Gastrocnemius medialis (tissue), 4 donors: ENCODE measurements at regions not wholly inside any gene's neighbourhood (a gene's known extent, or its start where the extent isn't known, plus 50 kb on each side); places are given as distances from the start of the nearest gene placed in this dataset.

ENCODE experiments used
- ATAC-seq, 2 donors: fragments of 150-250 bp; one replicate each; pipeline ENCODE4 v1.9.1; 2016
- DNase-seq, 2 donors: peaks; one replicate each; pipeline ENCODE4 v3.0.0-alpha.2; 2019
- H3K27ac ChIP-seq, 4 donors: fragments of 200-600 bp; sonication (generic); 1 replicate in 1 of 4; 2 replicates in 3 of 4; pipeline ENCODE4 v1.5.1; 2016 to 2018; ENCODE audit warnings: mild to moderate bottlenecking in 2 of 4, moderate library complexity in 1 of 4
- H3K27me3 ChIP-seq, 3 donors: fragments of 200-600 bp; sonication (generic) in 2 of 3; 1 replicate in 1 of 3; 2 replicates in 2 of 3; pipeline versions ENCODE4 v1.5.1 to v1.6.0; 2016 to 2019; ENCODE audit warnings: mild to moderate bottlenecking in 1 of 3, moderate library complexity in 1 of 3
- H3K36me3 ChIP-seq, 2 donors: fragments of 200-600 bp; sonication (generic) in 1 of 2; one replicate each; pipeline ENCODE4 v1.5.1; 2017 to 2018
- H3K4me1 ChIP-seq, 2 donors: fragments of 200-600 bp; sonication (generic) in 1 of 2; one replicate each; pipeline ENCODE4 v1.5.1; 2016 to 2017; ENCODE audit warnings: mild to moderate bottlenecking in 2 of 2
- H3K4me3 ChIP-seq, 4 donors: fragments of 200-600 bp; sonication (generic) in 3 of 4; 1 replicate in 1 of 4; 2 replicates in 3 of 4; pipeline ENCODE4 v1.5.1; 2016 to 2019; ENCODE audit warnings: mild to moderate bottlenecking in 2 of 4
- H3K9me3 ChIP-seq, 3 donors: fragments of 200-600 bp; sonication (generic) in 2 of 3; 1 replicate in 1 of 3; 2 replicates in 2 of 3; pipeline ENCODE4 v1.5.1; 2016 to 2019
- POLR2A ChIP-seq, 2 donors: fragments of 450-650 bp; IDR thresholded peaks; one replicate each; pipeline ENCODE4 v1.6.1; 2017; ENCODE audit warnings: antibody characterized with exemption in 2 of 2, mild to moderate bottlenecking in 2 of 2, moderate library complexity in 2 of 2
- in situ Hi-C, 4 donors: fragments of 200-750 bp; cut with MboI; loops; one replicate each; pipeline versions ENCODE4 v1.15.0 to v1.8.0; 2017; ENCODE audit warnings: low sequenced_read_pairs in 4 of 4
- intact Hi-C: fragments of 100-400 bp; cut with DNase I; formaldehyde crosslinking; loops from one replicate; pipeline ENCODE4 v1.15.1; 2023; ENCODE audit warnings: low total_unique reads
- TF ChIP-seq, protein P1 (sequence below), 5 experiments: fragments of 450-650 bp in 3 of 5; fragments of 200-600 bp in 2 of 5; sonication (generic) in 2 of 5; IDR thresholded peaks in 4 of 5; conservative IDR thresholded peaks in 1 of 5; 1 replicate in 4 of 5; 2 replicates in 1 of 5; pipeline ENCODE4 v1.5.1; 2016 to 2019; ENCODE audit warnings: antibody characterized with exemption in 5 of 5, mild to moderate bottlenecking in 3 of 5, moderate library complexity in 3 of 5

DNA sequence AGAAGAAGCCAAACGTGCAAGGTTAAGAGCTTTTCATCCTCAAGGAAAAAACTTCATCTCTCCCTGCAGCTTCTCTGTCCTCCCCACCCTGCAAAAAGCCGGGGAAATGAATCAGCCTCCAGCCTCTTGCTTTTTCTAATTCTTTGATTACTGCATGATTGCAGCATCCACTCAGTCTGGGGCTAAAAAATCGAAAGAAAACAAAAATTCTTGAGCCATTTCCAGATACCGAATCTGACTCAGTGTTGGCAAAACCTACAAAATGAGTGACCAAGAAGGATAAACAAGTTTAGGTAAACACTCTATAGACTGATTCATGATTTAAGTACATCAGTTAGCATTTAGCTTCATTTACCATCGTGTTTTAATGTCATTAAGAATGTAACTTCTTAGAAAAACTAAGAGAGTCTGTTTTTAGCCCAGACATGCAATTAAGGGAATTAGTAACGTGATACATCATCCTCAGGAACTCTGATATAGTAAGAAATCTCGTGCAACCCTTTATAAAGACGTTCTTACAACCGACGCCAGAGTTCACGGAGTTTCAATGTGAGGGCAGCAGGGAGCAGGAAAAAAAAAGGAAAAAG is 287.3 kb upstream of the FOXF1 start:
- no peaks in the 10 kb centered on the region for H3K4me1 ChIP-seq
- intact Hi-C loops (no loop called here), in situ Hi-C loops (no loop called here)
- DNase-seq (no peak), ATAC-seq (no peak)
- no peak overlapping the region for H3K27ac ChIP-seq
- peaks cover 4 to 34% (median 7%) of the 10 kb centered on the region in 3 donors for H3K27me3 ChIP-seq
- TF ChIP-seq, protein P1, sequence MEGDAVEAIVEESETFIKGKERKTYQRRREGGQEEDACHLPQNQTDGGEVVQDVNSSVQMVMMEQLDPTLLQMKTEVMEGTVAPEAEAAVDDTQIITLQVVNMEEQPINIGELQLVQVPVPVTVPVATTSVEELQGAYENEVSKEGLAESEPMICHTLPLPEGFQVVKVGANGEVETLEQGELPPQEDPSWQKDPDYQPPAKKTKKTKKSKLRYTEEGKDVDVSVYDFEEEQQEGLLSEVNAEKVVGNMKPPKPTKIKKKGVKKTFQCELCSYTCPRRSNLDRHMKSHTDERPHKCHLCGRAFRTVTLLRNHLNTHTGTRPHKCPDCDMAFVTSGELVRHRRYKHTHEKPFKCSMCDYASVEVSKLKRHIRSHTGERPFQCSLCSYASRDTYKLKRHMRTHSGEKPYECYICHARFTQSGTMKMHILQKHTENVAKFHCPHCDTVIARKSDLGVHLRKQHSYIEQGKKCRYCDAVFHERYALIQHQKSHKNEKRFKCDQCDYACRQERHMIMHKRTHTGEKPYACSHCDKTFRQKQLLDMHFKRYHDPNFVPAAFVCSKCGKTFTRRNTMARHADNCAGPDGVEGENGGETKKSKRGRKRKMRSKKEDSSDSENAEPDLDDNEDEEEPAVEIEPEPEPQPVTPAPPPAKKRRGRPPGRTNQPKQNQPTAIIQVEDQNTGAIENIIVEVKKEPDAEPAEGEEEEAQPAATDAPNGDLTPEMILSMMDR (IDR thresholded peaks at IDR 0.05 in 4 of 5, conservative IDR thresholded peaks at IDR 0.05 in 1 of 5) = no peak
- TF ChIP-seq POLR2A (IDR thresholded peaks at IDR 0.05) = no peak
- H3K4me3 ChIP-seq = no peak overlapping the region
- H3K9me3 ChIP-seq = no peaks in the 10 kb centered on the region
- H3K36me3 ChIP-seq = no peaks in the 10 kb centered on the region

DNA sequence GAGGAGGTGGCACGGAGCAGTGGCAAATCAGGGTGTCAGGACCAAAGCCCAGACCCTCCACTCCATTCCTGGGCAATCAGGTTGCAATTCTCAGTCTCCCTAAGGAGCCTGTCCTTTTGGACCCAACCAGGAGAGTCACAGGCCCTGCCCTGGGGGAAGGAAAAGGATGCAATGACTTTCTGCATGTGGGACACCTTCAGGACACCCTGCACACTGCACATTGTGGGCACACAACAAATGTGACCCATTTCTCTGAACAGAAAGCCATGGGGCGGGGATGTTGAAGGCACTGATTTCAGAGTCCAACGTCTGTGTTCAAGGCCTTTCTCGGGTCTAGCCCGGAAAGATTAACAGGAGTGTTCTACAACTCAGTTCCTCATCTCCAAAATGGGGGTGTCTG is 286.2 kb upstream of the FOXF1 start:
- Histone ChIP-seq H3K4me3 (no peak overlapping the region), H3K27me3 (peaks cover 4 to 34% (median 4%) of the 10 kb centered on the region in 3 donors), H3K27ac (no peak overlapping the region), H3K4me1 (no peaks in the 10 kb centered on the region), H3K36me3 (no peaks in the 10 kb centered on the region), H3K9me3 (no peaks in the 10 kb centered on the region)
- ATAC-seq = no peak
- TF ChIP-seq, protein P1 (IDR thresholded peaks at IDR 0.05 in 4 of 5, conservative IDR thresholded peaks at IDR 0.05 in 1 of 5) = no peak
- no peak for TF ChIP-seq POLR2A (IDR thresholded peaks at IDR 0.05)
- DNase-seq = no peak
- intact Hi-C loops = no loop called here
- in situ Hi-C loops = no loop called here

DNA sequence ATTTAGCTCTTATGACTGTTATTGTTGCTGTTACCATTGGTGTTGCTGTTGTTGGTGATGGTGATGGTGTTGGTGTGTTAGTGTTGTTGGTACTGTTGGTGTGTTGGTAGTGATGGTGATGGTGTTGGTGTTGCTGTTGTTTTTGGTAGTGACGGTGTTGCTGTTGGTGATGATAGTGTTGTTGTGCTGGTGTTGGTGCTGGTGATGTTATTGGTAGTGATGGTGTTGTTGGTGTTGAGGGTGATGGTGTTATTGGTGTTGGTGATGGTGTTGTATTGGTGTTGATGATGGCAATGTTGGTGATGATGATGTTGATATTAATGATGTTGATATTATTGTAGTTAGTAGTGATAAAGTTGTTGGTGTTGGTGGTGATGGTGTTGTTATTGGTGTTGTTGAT is 285.7 kb upstream of the FOXF1 start:
- Histone ChIP-seq H3K4me1 (no peaks in the 10 kb centered on the region), H3K27ac (no peak overlapping the region), H3K4me3 (no peak overlapping the region), H3K27me3 (peaks cover 4 to 32% (median 4%) of the 10 kb centered on the region in 3 donors), H3K36me3 (no peaks in the 10 kb centered on the region), H3K9me3 (no peaks in the 10 kb centered on the region)
- intact Hi-C loops = no loop called here
- DNase-seq (no peak), ATAC-seq (no peak)
- in situ Hi-C loops = no loop called here
- TF ChIP-seq, protein P1 (IDR thresholded peaks at IDR 0.05 in 4 of 5, conservative IDR thresholded peaks at IDR 0.05 in 1 of 5) = no peak
- no peak for TF ChIP-seq POLR2A (IDR thresholded peaks at IDR 0.05)

DNA sequence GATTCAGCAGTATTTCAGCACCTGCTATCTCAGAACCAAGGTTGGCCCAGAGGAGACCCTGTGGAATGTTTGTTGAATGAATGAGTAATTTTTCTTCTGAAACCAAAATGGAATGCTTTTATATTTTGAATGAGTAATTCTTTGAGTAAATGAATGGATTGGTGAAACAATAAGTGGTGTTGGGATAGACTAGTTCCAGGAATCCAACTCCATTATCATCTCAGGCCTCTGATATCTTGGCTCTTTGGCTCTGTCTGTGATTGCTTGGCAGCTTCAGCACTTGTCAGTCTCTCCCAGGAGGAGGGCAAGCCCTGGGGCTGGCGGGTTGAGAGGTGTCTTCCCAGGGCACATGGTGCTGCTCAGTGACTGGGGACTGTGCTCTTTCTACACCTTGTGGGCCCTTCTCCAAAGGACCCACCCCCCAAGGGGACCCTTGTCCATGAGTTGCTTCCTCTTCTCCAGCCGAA is 284.4 kb upstream of the FOXF1 start:
- TF ChIP-seq POLR2A (IDR thresholded peaks at IDR 0.05) = no peak
- in situ Hi-C loops = no loop called here
- no peaks in the 10 kb centered on the region for H3K36me3 ChIP-seq
- H3K4me3 ChIP-seq = no peak overlapping the region
- H3K4me1 ChIP-seq = no peaks in the 10 kb centered on the region
- no peak for ATAC-seq
- peaks cover 4 to 23% (median 4%) of the 10 kb centered on the region in 3 donors for H3K27me3 ChIP-seq
- no peaks in the 10 kb centered on the region for H3K9me3 ChIP-seq
- no peak overlapping the region for H3K27ac ChIP-seq
- intact Hi-C loops = no loop called here
- DNase-seq = no peak

DNA sequence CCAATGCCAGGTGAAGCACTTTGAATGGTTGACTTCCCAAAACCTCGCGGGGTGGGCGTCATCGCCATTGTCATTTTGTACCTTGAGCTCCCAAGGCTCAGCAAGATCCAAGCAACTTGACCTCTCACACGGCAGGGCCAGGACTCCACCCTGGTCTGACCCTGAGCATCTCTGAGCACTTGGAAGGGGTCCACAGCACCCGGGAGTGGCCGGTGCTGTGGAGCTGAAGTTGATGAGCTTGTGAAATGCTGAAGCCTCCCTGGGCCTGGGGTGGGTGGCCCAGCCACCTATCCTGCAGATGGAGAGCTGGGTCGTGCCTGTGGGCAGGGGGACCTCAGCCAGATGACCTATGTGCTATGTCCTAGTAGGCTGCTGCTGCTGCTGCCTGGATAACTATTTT is 283.3 kb upstream of the FOXF1 start:
- Histone ChIP-seq H3K27ac (no peak overlapping the region), H3K4me3 (no peak overlapping the region), H3K36me3 (no peaks in the 10 kb centered on the region), H3K27me3 (peaks cover 4 to 16% (median 4%) of the 10 kb centered on the region in 3 donors), H3K9me3 (no peaks in the 10 kb centered on the region), H3K4me1 (no peaks in the 10 kb centered on the region)
- in situ Hi-C loops (no loop called here), intact Hi-C loops (no loop called here)
- TF ChIP-seq POLR2A (IDR thresholded peaks at IDR 0.05) = no peak
- TF ChIP-seq, protein P1 (IDR thresholded peaks at IDR 0.05 in 4 of 5, conservative IDR thresholded peaks at IDR 0.05 in 1 of 5) = no peak
- DNase-seq = no peak
- no peak for ATAC-seq
